ENCODE measurements at regions not wholly inside any gene's neighbourhood (a gene's known extent, or its start where the extent isn't known, plus 50 kb on each side); places are given as distances from the start of the nearest gene placed in this dataset.

GRCh38 chr15:95450413-95450812, 880.1 kb upstream of the NR2F2 start:
- TF ChIP-seq POLR2A (IDR thresholded peaks at IDR 0.05) (no peak), POLR2AphosphoS5 (IDR thresholded peaks at IDR 0.05) (no peak), CTCF (IDR thresholded peaks at IDR 0.05) (no peak)
